ACC112 (cell line): ENCODE measurements at regions not wholly inside any gene's neighbourhood (a gene's known extent, or its start where the extent isn't known, plus 50 kb on each side); places are given as distances from the start of the nearest gene placed in this dataset.

Source experiments
- H2AFZ ChIP-seq: fragments of 200-600 bp; sonication (generic); one replicate; pipeline ENCODE4 v1.6.0; 2017; ENCODE audit warnings: antibody characterized with exemption, low read length; ENCODE audit not compliant: unreplicated experiment
- H3K27ac ChIP-seq: fragments of 200-600 bp; sonication (generic); 2 replicates; pipeline ENCODE4 v1.5.1; 2014; ENCODE audit warnings: low read depth, mild to moderate bottlenecking, antibody characterized with exemption, low read length, moderate library complexity
- H3K27me3 ChIP-seq: fragments of 200-600 bp; sonication (generic); 2 replicates; pipeline ENCODE4 v1.6.1; 2014; ENCODE audit warnings: mild to moderate bottlenecking, antibody characterized with exemption, low read length, moderate library complexity, mixed read lengths; ENCODE audit not compliant: insufficient read depth
- H3K36me3 ChIP-seq: fragments of 200-600 bp; sonication (generic); 2 replicates; pipeline ENCODE4 v1.6.1; 2016; ENCODE audit warnings: mild to moderate bottlenecking, antibody characterized with exemption, low read length, moderate library complexity, mixed read lengths; ENCODE audit not compliant: insufficient read depth
- H3K4me1 ChIP-seq: fragments of 200-600 bp; sonication (generic); one replicate; pipeline ENCODE4 v1.6.1; 2016; ENCODE audit warnings: low read length, mixed read lengths; ENCODE audit not compliant: insufficient read depth, unreplicated experiment, control insufficient read depth
- H3K4me3 ChIP-seq: fragments of 200-600 bp; sonication (generic); 2 replicates; pipeline ENCODE4 v1.5.1; 2014; ENCODE audit warnings: mild to moderate bottlenecking, low read depth, low read length
- H3K79me2 ChIP-seq: fragments of 200-600 bp; sonication (generic); one replicate; pipeline ENCODE4 v1.6.0; 2016; ENCODE audit warnings: low read length; ENCODE audit not compliant: control insufficient read depth, unreplicated experiment, insufficient read depth

DNA sequence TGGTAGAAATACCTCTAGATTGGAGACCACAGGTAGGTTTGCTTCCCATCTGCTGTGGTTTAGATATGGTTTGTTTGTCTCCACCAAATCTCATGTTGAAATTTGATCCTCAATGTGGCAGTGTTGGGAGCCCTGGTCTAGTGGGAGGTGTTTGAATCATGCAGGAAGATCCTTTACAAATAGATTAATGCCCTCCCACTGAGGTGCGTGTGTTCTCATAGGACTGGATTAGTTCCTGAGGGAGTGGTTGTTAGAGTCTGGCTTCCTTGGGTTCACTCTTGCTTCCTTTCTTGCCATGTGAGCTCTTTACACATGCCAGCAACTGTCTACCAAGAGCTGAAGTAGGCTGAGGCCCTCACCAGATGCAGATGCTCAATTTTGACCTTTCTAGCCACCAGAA is 391.1 kb upstream of the GRIA1 start:
- no peak overlapping the region for H3K27ac ChIP-seq
- H2AFZ ChIP-seq: no peak overlapping the region
- H3K27me3 ChIP-seq: no peaks in the 10 kb centered on the region
- no peak overlapping the region for H3K4me3 ChIP-seq
- no peaks in the 10 kb centered on the region for H3K36me3 ChIP-seq
- no peaks in the 10 kb centered on the region for H3K79me2 ChIP-seq
- H3K4me1 ChIP-seq: no peaks in the 10 kb centered on the region

DNA sequence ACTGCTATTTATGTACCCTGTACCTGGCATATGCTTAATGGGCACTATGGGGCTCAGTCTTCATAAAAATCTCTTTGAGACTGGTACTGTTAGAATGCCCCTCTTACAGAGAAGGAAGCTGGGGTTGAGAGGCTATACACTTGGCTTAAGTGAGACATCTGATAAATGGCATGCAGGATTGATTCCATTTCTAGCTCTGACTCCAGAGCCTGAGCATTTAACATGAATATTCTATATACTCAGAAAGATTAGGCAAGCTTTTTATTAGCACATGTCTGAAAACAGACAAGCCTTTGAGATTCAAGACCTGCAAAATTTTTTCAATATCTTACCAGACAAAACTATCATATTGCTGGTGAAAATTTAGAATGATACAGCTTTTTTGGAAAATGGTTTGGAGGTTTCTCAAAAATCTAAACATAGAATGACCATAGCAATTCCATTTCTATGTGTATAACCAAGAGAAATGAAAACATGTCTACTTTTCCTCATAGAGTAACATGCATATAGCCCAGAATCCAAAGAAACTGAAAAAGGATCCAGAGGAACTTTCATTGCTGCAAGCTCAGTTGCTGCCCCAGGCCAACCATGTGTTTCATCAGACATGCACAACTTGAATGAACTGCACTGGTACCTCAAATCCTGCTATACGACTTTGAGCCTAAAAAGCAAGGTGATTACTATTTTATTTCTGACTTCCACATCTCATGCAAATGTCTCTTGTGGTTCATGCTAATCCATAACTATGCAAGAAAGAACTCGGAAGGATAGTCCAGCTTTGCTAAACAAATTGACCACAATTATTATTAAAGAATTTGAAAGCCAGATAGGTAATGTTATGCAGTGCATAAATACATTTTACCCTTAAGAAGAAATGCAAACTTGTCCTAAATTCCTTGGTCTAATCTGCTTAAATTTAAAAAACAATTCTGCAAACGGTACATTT is 389.0 kb upstream of the GRIA1 start:
- Histone ChIP-seq H3K4me3 (no peak overlapping the region), H3K79me2 (no peaks in the 10 kb centered on the region), H2AFZ (no peak overlapping the region), H3K27ac (no peak overlapping the region), H3K36me3 (no peaks in the 10 kb centered on the region), H3K4me1 (no peaks in the 10 kb centered on the region), H3K27me3 (no peaks in the 10 kb centered on the region)

DNA sequence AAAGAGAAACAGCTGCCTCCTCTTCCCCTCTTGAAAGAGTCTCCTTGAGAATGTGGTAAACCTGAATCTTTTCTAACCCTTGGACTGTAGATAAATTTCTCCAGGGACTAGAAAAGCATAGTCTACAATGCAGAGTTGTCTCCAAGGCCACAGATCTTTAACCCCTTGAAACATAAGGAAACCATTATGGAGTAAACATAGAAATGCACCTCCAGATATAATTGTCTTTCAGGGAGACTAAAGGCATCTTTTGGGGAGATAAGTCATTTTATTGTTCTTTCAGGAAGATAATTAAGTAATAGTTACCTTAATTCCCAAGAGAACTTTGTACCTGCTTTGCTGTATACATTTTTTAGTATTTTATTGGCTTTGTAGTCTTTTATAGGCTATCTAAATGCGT is 373.6 kb upstream of the GRIA1 start:
- Histone ChIP-seq H3K27ac (no peak overlapping the region), H3K4me3 (no peak overlapping the region), H3K4me1 (no peaks in the 10 kb centered on the region), H2AFZ (no peak overlapping the region), H3K36me3 (no peaks in the 10 kb centered on the region), H3K79me2 (no peaks in the 10 kb centered on the region), H3K27me3 (no peaks in the 10 kb centered on the region)

DNA sequence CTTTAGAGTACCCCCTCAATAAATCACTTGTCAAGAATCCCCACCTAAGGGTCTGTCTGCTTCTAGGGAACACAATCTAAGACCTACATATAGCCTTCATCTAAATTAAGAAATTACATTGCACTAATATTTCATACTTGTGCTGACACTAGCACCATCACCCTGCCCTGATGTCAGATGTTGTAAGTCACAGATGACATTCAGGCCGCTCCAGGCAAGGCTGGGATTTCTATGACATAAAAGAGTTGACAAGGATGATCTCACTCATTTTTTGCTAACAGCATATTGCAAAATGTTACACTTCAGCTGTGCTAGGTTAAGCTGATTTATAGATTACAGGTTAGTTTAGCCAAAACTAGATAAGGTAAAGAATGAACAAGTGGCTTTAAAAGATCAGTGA is 372.5 kb upstream of the GRIA1 start:
- Histone ChIP-seq H3K4me1 (no peaks in the 10 kb centered on the region), H3K79me2 (no peaks in the 10 kb centered on the region), H3K27ac (no peak overlapping the region), H3K36me3 (no peaks in the 10 kb centered on the region), H2AFZ (no peak overlapping the region), H3K27me3 (no peaks in the 10 kb centered on the region; the same call in 1 of the 2 replicates), H3K4me3 (no peak overlapping the region)

DNA sequence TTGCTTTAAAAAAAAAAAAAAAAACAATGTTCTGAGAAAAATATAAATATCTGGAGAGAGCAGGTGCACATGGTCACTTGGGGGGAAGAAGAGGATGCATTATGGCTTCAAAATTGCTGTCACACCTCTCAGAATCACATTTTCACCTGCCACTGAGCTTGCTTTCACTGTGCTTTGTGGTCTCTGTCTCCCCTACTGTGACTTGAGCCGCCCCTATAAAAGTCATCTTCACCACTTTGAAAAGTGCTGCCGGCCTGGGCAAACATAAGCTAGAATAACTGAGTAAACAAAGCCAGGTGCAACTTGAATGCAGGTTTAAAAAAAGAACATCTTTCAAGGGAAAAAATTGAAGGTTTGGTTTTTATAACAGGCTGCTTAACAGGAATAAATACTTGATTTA is 368.1 kb upstream of the GRIA1 start:
- Histone ChIP-seq H3K4me3 (no peak overlapping the region), H3K27ac (no peak overlapping the region), H3K79me2 (no peaks in the 10 kb centered on the region), H3K36me3 (no peaks in the 10 kb centered on the region), H3K4me1 (no peaks in the 10 kb centered on the region), H2AFZ (no peak overlapping the region), H3K27me3 (no peaks in the 10 kb centered on the region; the same call in 1 of the 2 replicates)

DNA sequence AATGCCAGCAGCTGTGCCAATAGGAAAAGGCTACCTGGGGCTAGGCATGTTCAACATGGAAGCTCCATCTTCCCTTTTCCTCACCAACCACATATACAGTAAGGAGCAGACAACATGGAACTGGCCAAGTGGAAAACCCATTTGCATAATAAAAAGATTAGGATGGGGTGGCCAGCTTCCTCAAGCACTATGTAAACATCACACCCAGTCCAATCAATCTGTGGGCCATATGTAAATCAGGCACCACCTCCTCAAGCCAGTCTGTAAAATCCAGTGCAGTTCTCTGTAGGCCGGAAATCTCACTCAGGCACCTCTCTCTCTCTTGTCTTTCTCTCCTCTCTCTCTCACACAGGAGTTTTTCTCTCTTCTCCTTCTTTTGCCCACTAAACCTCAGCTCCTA is 360.2 kb upstream of the GRIA1 start:
- H3K4me1 ChIP-seq: no peaks in the 10 kb centered on the region
- H3K36me3 ChIP-seq: no peaks in the 10 kb centered on the region
- no peak overlapping the region for H3K4me3 ChIP-seq
- H2AFZ ChIP-seq: no peak overlapping the region
- H3K27ac ChIP-seq: no peak overlapping the region
- H3K27me3 ChIP-seq: no peaks in the 10 kb centered on the region
- no peaks in the 10 kb centered on the region for H3K79me2 ChIP-seq

DNA sequence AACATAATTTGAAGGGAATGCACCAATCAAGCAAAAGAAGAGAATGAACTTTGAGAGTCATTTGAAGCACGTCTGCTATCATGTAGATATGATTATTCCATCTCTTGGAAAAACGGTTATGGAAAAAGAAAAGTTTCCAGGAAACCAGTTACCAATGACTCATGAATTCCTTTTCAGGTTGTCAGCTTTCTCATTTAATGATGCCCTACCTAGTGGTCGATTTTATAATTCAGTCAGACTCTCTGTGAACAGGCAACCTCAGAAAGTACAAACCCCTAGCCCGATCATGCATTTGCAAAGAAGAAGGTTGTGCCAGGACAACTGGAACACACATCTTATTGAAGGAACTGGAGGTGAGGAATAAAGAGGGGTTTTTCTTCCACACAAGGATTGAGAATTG is 355.1 kb upstream of the GRIA1 start:
- H3K4me3 ChIP-seq: no peak overlapping the region
- H3K27ac ChIP-seq: no peak overlapping the region
- 0 out of 2 replicates have a peak, but pooled peaks cover 4% of the 10 kb centered on the region for H3K27me3 ChIP-seq
- H2AFZ ChIP-seq: no peak overlapping the region
- no peaks in the 10 kb centered on the region for H3K4me1 ChIP-seq
- no peaks in the 10 kb centered on the region for H3K79me2 ChIP-seq
- no peaks in the 10 kb centered on the region for H3K36me3 ChIP-seq

DNA sequence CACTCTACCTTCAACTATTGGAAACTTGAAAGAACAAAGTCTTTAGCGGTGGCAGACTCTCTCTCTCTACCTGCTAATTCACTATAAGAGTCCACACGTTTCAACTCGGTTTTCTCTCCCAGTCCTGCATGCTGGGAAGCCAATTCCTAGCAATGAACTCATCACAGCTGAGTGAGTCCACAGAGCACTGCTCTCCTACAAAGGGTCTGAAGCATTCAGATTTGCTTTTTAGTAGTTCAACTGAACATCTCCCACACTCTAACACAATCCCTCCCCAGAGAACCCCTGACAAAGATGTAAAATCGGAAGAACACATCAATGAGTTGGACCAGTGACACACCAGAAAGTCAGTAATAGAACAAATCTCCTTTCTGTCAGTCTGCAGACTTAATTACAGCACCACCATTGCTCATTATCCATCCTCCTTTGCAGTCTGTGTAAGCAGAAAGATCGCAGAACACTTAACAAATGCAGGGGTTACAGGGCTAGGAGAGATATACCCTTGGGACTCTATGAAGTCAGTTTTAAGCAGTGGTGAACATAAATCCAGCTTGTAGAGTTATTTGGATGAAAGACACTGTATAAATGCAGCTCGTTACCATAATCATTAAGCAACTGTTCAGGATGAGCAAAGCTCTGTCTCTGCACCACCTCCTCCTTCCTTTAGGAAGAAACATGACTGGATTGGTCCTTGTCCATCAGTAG is 353.4 kb upstream of the GRIA1 start:
- no peak overlapping the region for H2AFZ ChIP-seq
- H3K79me2 ChIP-seq: no peaks in the 10 kb centered on the region
- no peaks in the 10 kb centered on the region for H3K36me3 ChIP-seq
- no peak overlapping the region for H3K27ac ChIP-seq
- 0 out of 2 replicates have a peak, but pooled peaks cover 4% of the 10 kb centered on the region for H3K27me3 ChIP-seq
- no peak overlapping the region for H3K4me3 ChIP-seq
- no peaks in the 10 kb centered on the region for H3K4me1 ChIP-seq

DNA sequence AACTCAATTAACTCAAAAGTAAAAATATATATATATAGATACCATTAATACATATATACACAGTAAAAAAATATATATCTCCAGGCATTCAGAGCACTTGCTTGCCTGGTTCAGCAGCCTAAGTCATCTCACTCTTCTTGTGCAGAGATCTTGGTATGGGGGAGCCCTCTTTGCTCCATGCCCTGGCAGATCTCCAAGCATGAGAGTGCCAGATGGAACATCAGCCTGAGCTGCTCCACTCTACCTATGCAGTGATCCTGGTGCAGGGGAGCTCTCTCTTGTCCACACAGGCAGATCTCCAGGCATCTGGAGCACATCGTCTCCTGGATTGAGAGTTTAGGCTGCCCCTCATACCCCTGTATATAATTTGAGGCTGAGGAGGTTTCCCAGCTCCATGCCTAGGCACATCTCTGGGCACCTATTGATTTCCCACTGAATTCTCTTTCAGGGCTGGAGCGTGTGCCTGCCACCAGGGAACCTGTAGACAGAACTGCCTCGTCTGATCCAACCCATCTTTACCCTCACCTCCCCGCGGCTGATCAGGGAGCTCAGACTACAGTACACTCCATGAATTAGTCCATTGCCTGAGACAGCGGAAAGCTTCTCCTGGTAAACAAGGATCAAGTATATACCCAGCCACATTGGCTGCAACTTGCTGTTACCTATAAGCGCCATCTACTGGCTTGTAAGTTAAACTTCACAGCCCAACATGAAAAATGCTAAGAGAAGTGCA is 342.4 kb upstream of the GRIA1 start:
- no peak overlapping the region for H3K4me3 ChIP-seq
- H2AFZ ChIP-seq: no peak overlapping the region

DNA sequence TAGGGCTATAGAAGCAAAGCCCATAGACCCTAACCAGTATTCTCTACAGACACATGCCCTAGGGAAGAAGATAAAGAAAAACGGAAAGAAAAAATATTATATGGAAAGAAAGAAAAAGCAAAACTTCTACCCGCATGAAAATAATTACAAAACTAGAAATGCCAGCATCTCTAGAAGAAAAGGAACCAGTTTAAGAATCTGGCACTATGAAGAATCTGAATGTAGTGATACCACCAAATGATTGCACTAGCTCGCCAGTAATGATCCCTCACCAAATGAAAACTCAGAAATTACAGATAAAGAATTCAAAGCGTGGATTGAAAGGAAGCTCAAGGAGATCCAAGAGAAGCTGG is 341.9 kb upstream of the GRIA1 start:
- no peaks in the 10 kb centered on the region for H3K27me3 ChIP-seq
- no peaks in the 10 kb centered on the region for H3K36me3 ChIP-seq
- no peak overlapping the region for H2AFZ ChIP-seq
- no peaks in the 10 kb centered on the region for H3K4me1 ChIP-seq
- no peak overlapping the region for H3K4me3 ChIP-seq
- H3K79me2 ChIP-seq: no peaks in the 10 kb centered on the region
- H3K27ac ChIP-seq: no peak overlapping the region

More for the DNA sequence above, 342.4 kb upstream of the GRIA1 start:
- Histone ChIP-seq H3K27me3 (no peaks in the 10 kb centered on the region), H3K4me1 (no peaks in the 10 kb centered on the region), H3K79me2 (no peaks in the 10 kb centered on the region), H3K36me3 (no peaks in the 10 kb centered on the region), H3K27ac (no peak overlapping the region)
